H1 (cell line): ENCODE measurements at regions not wholly inside any gene's neighbourhood (a gene's known extent, or its start where the extent isn't known, plus 50 kb on each side); places are given as distances from the start of the nearest gene placed in this dataset.

ENCODE experiments used
- CTCF ChIA-PET: fragments of 300-600 bp; sonication (Branson Sonifier 250); formaldehyde crosslinking; loops from one replicate; lab custom pipeline; 2021; ENCODE audit not compliant: partially characterized antibody; lab: Charles Lee
- POLR2A ChIA-PET: fragments of 300-600 bp; sonication (Branson Sonifier 250); formaldehyde crosslinking; loops from one replicate; lab custom pipeline; 2021; ENCODE audit warnings: inconsistent platforms; ENCODE audit not compliant: partially characterized antibody; lab: Charles Lee
- DNase-seq, 2 experiments: peaks; one replicate each; pipeline versions ENCODE4 v3.0.0 to v3.0.0-alpha.2; 2010 to 2022; ENCODE audit warnings: low spot score in 2 of 2, low read depth in 1 of 2, mixed read lengths in 1 of 2
- FAIRE-seq: peaks from 2 replicates; lab custom pipeline; 2011; peaks lifted over from hg19 to GRCh38; lab: Jason Lieb, UNC
- H2AFZ ChIP-seq: 2 replicates; pipeline ENCODE4 v1.8.1; 2012; ENCODE audit warnings: low read length, inconsistent platforms
- H2AK5ac ChIP-seq: 2 replicates; pipeline ENCODE4 v1.6.1; 2013; ENCODE audit warnings: low read depth, low read length
- H2BK120ac ChIP-seq: replicated peaks from 2 replicates; pipeline ENCODE3; 2013; ENCODE audit warnings: low read depth, low read length, inconsistent platforms
- H2BK12ac ChIP-seq: 2 replicates; pipeline ENCODE4 v1.6.1; 2013; ENCODE audit warnings: low read depth, low read length
- H2BK15ac ChIP-seq: 2 replicates; pipeline ENCODE4 v1.6.1; 2013; ENCODE audit warnings: low read length
- H2BK20ac ChIP-seq: 2 replicates; pipeline ENCODE4 v1.6.1; 2013; ENCODE audit warnings: low read length
- H2BK5ac ChIP-seq: 2 replicates; pipeline ENCODE4 v1.6.1; 2013; ENCODE audit warnings: low read depth, low read length
- H3K14ac ChIP-seq: 2 replicates; pipeline ENCODE4 v1.6.1; 2013; ENCODE audit warnings: inconsistent platforms; ENCODE audit not compliant: insufficient read length
- H3K18ac ChIP-seq: 2 replicates; pipeline ENCODE4 v1.6.1; 2013; ENCODE audit warnings: low read length; ENCODE audit errors: extremely low read depth
- H3K23ac ChIP-seq: 2 replicates; pipeline ENCODE4 v1.6.1; 2013; ENCODE audit warnings: inconsistent platforms; ENCODE audit not compliant: insufficient read length
- H3K23me2 ChIP-seq: 2 replicates; pipeline ENCODE4 v1.6.1; 2013; ENCODE audit warnings: low read depth, low read length
- H3K27ac ChIP-seq: 2 replicates; pipeline ENCODE4 v1.6.1; 2011; ENCODE audit warnings: low read depth, low read length, inconsistent platforms
- H3K27me3 ChIP-seq, 4 experiments: replicated peaks in 1 of 4; 1 replicate in 1 of 4; 2 replicates in 3 of 4; pipeline versions ENCODE4 v1.6.1 to v1.8.1; 2011 to 2013; ENCODE audit warnings: low read length in 3 of 4, mild to moderate bottlenecking in 3 of 4, inconsistent platforms in 2 of 4, mixed read lengths in 2 of 4, moderate library complexity in 1 of 4; ENCODE audit not compliant: control insufficient read depth in 3 of 4, insufficient read depth in 3 of 4; ENCODE audit errors: extremely low read depth in 1 of 4
- H3K36me3 ChIP-seq, 4 experiments: 2 replicates each; pipeline versions ENCODE4 v1.6.1 to v1.8.1; 2011 to 2013; ENCODE audit warnings: mild to moderate bottlenecking in 4 of 4, low read length in 3 of 4, moderate library complexity in 2 of 4, control low read depth in 1 of 4, inconsistent platforms in 1 of 4; ENCODE audit not compliant: insufficient read depth in 4 of 4, control insufficient read depth in 2 of 4
- H3K4ac ChIP-seq: replicated peaks from 2 replicates; pipeline ENCODE3; 2013; ENCODE audit warnings: low read length, low read depth, mixed read lengths, inconsistent platforms; ENCODE audit not compliant: insufficient read length
- H3K4me1 ChIP-seq, 4 experiments: replicated peaks in 1 of 4; 1 replicate in 1 of 4; 2 replicates in 3 of 4; pipeline versions ENCODE4 v1.6.1 to v1.8.1; 2011 to 2013; ENCODE audit warnings: low read length in 3 of 4, inconsistent platforms in 2 of 4, mixed read lengths in 1 of 4; ENCODE audit not compliant: insufficient read depth in 4 of 4, control insufficient read depth in 3 of 4
- H3K4me2 ChIP-seq, 2 experiments: 2 replicates each; pipeline versions ENCODE4 v1.6.1 to v1.8.1; 2011 to 2013; ENCODE audit warnings: low read depth in 2 of 2, low read length in 2 of 2, control low read depth in 1 of 2, inconsistent platforms in 1 of 2, mild to moderate bottlenecking in 1 of 2; ENCODE audit not compliant: insufficient read depth in 1 of 2
- H3K4me3 ChIP-seq, 4 experiments: fragments of 200-600, 300-600 bp in 1 of 4; sonication (generic), shearing (Covaris generic), sonication (Bioruptor Twin) in 1 of 4; 2 replicates each; pipeline versions ENCODE4 v1.5.1 to v1.8.1; 2011 to 2016; ENCODE audit warnings: low read length in 4 of 4, low read depth in 3 of 4, control low read depth in 2 of 4, inconsistent platforms in 2 of 4, mild to moderate bottlenecking in 2 of 4, mixed read lengths in 1 of 4, moderate library complexity in 1 of 4; ENCODE audit not compliant: insufficient read depth in 2 of 4; ENCODE audit errors: extremely low read depth in 1 of 4
- H3K56ac ChIP-seq: replicated peaks from 2 replicates; pipeline ENCODE3; 2013; ENCODE audit warnings: low read depth, mild to moderate bottlenecking, mixed read lengths, low read length, inconsistent platforms; ENCODE audit not compliant: insufficient read length
- H3K79me1 ChIP-seq: 2 replicates; pipeline ENCODE4 v1.6.1; 2013; ENCODE audit warnings: low read depth, low read length, control low read depth
- H3K79me2 ChIP-seq, 2 experiments: 2 replicates each; pipeline versions ENCODE4 v1.6.1 to v1.8.1; 2012 to 2013; ENCODE audit warnings: low read length in 2 of 2, mild to moderate bottlenecking in 2 of 2, inconsistent platforms in 1 of 2; ENCODE audit not compliant: insufficient read depth in 2 of 2, control insufficient read depth in 1 of 2
- H3K9ac ChIP-seq, 4 experiments: replicated peaks in 1 of 4; 1 replicate in 1 of 4; 2 replicates in 3 of 4; pipeline versions ENCODE4 v1.6.1 to v1.8.1; 2011 to 2013; ENCODE audit warnings: low read depth in 3 of 4, low read length in 3 of 4, control low read depth in 2 of 4, mild to moderate bottlenecking in 2 of 4, moderate library complexity in 2 of 4, inconsistent platforms in 1 of 4; ENCODE audit errors: extremely low read depth in 1 of 4
- H3K9me3 ChIP-seq, 2 experiments: 2 replicates each; pipeline versions ENCODE4 v1.6.1 to v1.8.1; 2012 to 2013; ENCODE audit warnings: mild to moderate bottlenecking in 2 of 2, moderate library complexity in 2 of 2, control low read depth in 1 of 2, inconsistent platforms in 1 of 2, low read depth in 1 of 2, low read length in 1 of 2, mixed read lengths in 1 of 2; ENCODE audit not compliant: insufficient read depth in 2 of 2
- H4K20me1 ChIP-seq, 2 experiments: replicated peaks in 1 of 2; 2 replicates each; pipeline versions ENCODE3 to v1.8.1; 2011 to 2013; ENCODE audit warnings: inconsistent platforms in 2 of 2, low read length in 2 of 2, mild to moderate bottlenecking in 1 of 2; ENCODE audit not compliant: insufficient read depth in 2 of 2, control insufficient read depth in 1 of 2
- H4K5ac ChIP-seq: 2 replicates; pipeline ENCODE4 v1.6.1; 2013; ENCODE audit warnings: low read length, low read depth, mixed read lengths, inconsistent platforms; ENCODE audit not compliant: insufficient read length
- H4K8ac ChIP-seq: 2 replicates; pipeline ENCODE4 v1.8.0; 2013; ENCODE audit warnings: mild to moderate bottlenecking, moderate library complexity, low read length, inconsistent platforms; ENCODE audit not compliant: insufficient read depth; ENCODE audit errors: extremely low read depth
- H4K91ac ChIP-seq: replicated peaks from 2 replicates; pipeline ENCODE3; 2013; ENCODE audit warnings: low read length, mixed read lengths, inconsistent platforms; ENCODE audit not compliant: insufficient read length
- CBX5 ChIP-seq: fragments of 300-800, 300-1000 bp; sonication (generic); IDR thresholded peaks from 2 replicates; pipeline ENCODE4 v1.7.1; 2016; ENCODE audit warnings: antibody characterized with exemption, low read length, low read depth
- CEBPB ChIP-seq: IDR thresholded peaks from 2 replicates; pipeline ENCODE4 v1.6.1; 2012; ENCODE audit warnings: low read depth, low read length
- CTBP2 ChIP-seq: IDR thresholded peaks from 2 replicates; pipeline ENCODE4 v1.7.0; 2011; ENCODE audit warnings: borderline replicate concordance, mild to moderate bottlenecking, moderate library complexity, mixed read lengths, low read length; ENCODE audit not compliant: insufficient read depth, insufficient read length
- HDAC2 ChIP-seq, 2 experiments: fragments of 300-600 bp in 1 of 2; sonication (generic) in 1 of 2; IDR thresholded peaks; 2 replicates each; pipeline ENCODE4 v1.6.1; 2011 to 2012; ENCODE audit warnings: low read depth in 2 of 2, low read length in 2 of 2, mild to moderate bottlenecking in 2 of 2, moderate library complexity in 2 of 2, borderline replicate concordance in 1 of 2, inconsistent platforms in 1 of 2
- KDM5A ChIP-seq: fragments of 200-600 bp; IDR thresholded peaks from 2 replicates; pipeline ENCODE4 v1.7.1; 2012; ENCODE audit warnings: mild to moderate bottlenecking, low read length, inconsistent platforms, mixed read lengths
- PHF8 ChIP-seq: fragments of 200-600 bp; sonication (generic); conservative IDR thresholded peaks from 2 replicates; pipeline ENCODE4 v1.7.1; 2012; ENCODE audit warnings: low read depth, mild to moderate bottlenecking, inconsistent platforms, low read length, moderate library complexity
- SP1 ChIP-seq: IDR thresholded peaks from 2 replicates; pipeline ENCODE4 v1.6.1; 2011; ENCODE audit warnings: low read depth, low read length
- TBP ChIP-seq: IDR thresholded peaks from 2 replicates; pipeline ENCODE4 v1.6.1; 2011; ENCODE audit warnings: low read depth, low read length, improper control_type of control experiment
- WGBS, 2 experiments: shearing (Covaris generic) in 1 of 2; methylation state at CpG; one replicate each; pipeline versions ENCODE4 v1.1.6 to v1.1.7; 2013 to 2015; ENCODE audit warnings: low lambda C conversion rate in 2 of 2, mixed read lengths in 2 of 2, inconsistent platforms in 1 of 2, low coverage in 1 of 2, missing lambda C conversion rate in 1 of 2; ENCODE audit not compliant: insufficient replicate concordance in 2 of 2, insufficient coverage in 1 of 2, insufficient read length in 1 of 2; ENCODE audit errors: extremely low coverage in 1 of 2, missing lambda C conversion rate in 1 of 2; 5-methylcytosine and 5-hydroxymethylcytosine counted together
- TF ChIP-seq, protein P1 (sequence below), 3 experiments: IDR thresholded peaks; 1 replicate in 2 of 3; 2 replicates in 1 of 3; pipeline versions ENCODE4 v1.5.1 to v1.6.1; 2011; ENCODE audit warnings: low read length in 3 of 3, mild to moderate bottlenecking in 3 of 3, inconsistent platforms in 2 of 3, low read depth in 1 of 3, moderate library complexity in 1 of 3; ENCODE audit not compliant: insufficient read depth in 1 of 3; ENCODE audit errors: control extremely low read depth in 1 of 3

- H3K4ac ChIP-seq, result no peak overlapping the region
- H2BK120ac ChIP-seq, result no peak overlapping the region
- H2AK5ac ChIP-seq, result no peak overlapping the region
- H4K91ac ChIP-seq, result no peak overlapping the region
- H3K27ac ChIP-seq, result no peak overlapping the region
- CTCF ChIA-PET, result no interaction called here
- no peak overlapping the region for H2AFZ ChIP-seq
- no peaks in the 10 kb centered on the region for H3K23me2 ChIP-seq
- H3K9ac ChIP-seq, result no peak overlapping the region
- no peaks in the 10 kb centered on the region for H3K27me3 ChIP-seq
- H3K56ac ChIP-seq, result no peak overlapping the region
- no peak overlapping the region for H4K8ac ChIP-seq
- no peaks in the 10 kb centered on the region for H3K79me2 ChIP-seq
- H3K9me3 ChIP-seq, result no peaks in the 10 kb centered on the region
- FAIRE-seq (no peak), DNase-seq (no peak)
- H2BK5ac ChIP-seq, result no peak overlapping the region
- H3K18ac ChIP-seq, result no peak overlapping the region
- H4K20me1 ChIP-seq, result no peaks in the 10 kb centered on the region
- H3K4me2 ChIP-seq, result no peak overlapping the region
- no peak overlapping the region for H2BK15ac ChIP-seq
- H2BK20ac ChIP-seq, result no peak overlapping the region
- H3K14ac ChIP-seq, result no peak overlapping the region
- no peaks in the 10 kb centered on the region for H3K79me1 ChIP-seq
- WGBS, 2 experiments, result 84% methylated on average over 5 of the region's 5 CpGs; no CpG with 5 or more reads in 1 of the 2 experiments
- H3K36me3 ChIP-seq, result no peaks in the 10 kb centered on the region
- H3K4me1 ChIP-seq, result no peaks in the 10 kb centered on the region
- no peak overlapping the region for H4K5ac ChIP-seq
- H3K23ac ChIP-seq, result no peak overlapping the region
- H3K4me3 ChIP-seq, result no peak overlapping the region
- H2BK12ac ChIP-seq, result no peak overlapping the region
- POLR2A ChIA-PET, result no interaction called here
- TF ChIP-seq KDM5A (no peak), HDAC2 (IDR thresholded peaks at IDR 0.05; ENCODE audit: borderline replicate concordance in 1 of 2, low read depth in 2 of 2, low read length in 2 of 2) (no peak), CBX5 (no peak), SP1 (no peak), TBP (no peak), CTBP2 (no peak), PHF8 (no peak), CEBPB (no peak)
- TF ChIP-seq, protein P1, sequence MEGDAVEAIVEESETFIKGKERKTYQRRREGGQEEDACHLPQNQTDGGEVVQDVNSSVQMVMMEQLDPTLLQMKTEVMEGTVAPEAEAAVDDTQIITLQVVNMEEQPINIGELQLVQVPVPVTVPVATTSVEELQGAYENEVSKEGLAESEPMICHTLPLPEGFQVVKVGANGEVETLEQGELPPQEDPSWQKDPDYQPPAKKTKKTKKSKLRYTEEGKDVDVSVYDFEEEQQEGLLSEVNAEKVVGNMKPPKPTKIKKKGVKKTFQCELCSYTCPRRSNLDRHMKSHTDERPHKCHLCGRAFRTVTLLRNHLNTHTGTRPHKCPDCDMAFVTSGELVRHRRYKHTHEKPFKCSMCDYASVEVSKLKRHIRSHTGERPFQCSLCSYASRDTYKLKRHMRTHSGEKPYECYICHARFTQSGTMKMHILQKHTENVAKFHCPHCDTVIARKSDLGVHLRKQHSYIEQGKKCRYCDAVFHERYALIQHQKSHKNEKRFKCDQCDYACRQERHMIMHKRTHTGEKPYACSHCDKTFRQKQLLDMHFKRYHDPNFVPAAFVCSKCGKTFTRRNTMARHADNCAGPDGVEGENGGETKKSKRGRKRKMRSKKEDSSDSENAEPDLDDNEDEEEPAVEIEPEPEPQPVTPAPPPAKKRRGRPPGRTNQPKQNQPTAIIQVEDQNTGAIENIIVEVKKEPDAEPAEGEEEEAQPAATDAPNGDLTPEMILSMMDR (IDR thresholded peaks at IDR 0.05; ENCODE audit: control extremely low read depth in 1 of 3, insufficient read depth in 1 of 3, low read depth in 1 of 3, low read length in 3 of 3), result no peak
Measured at GRCh38 chr15:69659454-69660050, 206.9 kb downstream of the RPLP1 start.
